ENCODE measurements at regions not wholly inside any gene's neighbourhood (a gene's known extent, or its start where the extent isn't known, plus 50 kb on each side); places are given as distances from the start of the nearest gene placed in this dataset.

- peaks cover 0 to 12% (median 1%) of the 10 kb centered on the region in 4 donors for H3K4me1 ChIP-seq
- H3K27me3 ChIP-seq, result no peaks in the 10 kb centered on the region
- peak; percentile 59 to 68 (median 66) for ATAC-seq
- intact Hi-C loops (cut with DNase I), result loop anchor here in 1 of 2 donors (10.0 kb wide), 1 partner anchor 63 kb away; no protein-coding TSS in a partner anchor
- H3K36me3 ChIP-seq, result no peaks in the 10 kb centered on the region
- H3K9me3 ChIP-seq, result no peaks in the 10 kb centered on the region
- TF ChIP-seq POLR2A (IDR thresholded peaks at IDR 0.05), result no peak
- no peak for TF ChIP-seq CTCF (IDR thresholded peaks at IDR 0.05)
- no peak overlapping the region for H3K27ac ChIP-seq
- 25% methylated on average over 6 of the region's 6 CpGs for WGBS (ENCODE audit: insufficient coverage, low coverage, low lambda C conversion rate, missing lambda C conversion rate)
- H3K4me3 ChIP-seq, result no peak overlapping the region
- DNase-seq, result peak in 1 of 3 donors; percentile 36
These were observed 66.8 kb upstream of the ABL1 start for GRCh38 chr9:130768265-130768664.

DNA sequence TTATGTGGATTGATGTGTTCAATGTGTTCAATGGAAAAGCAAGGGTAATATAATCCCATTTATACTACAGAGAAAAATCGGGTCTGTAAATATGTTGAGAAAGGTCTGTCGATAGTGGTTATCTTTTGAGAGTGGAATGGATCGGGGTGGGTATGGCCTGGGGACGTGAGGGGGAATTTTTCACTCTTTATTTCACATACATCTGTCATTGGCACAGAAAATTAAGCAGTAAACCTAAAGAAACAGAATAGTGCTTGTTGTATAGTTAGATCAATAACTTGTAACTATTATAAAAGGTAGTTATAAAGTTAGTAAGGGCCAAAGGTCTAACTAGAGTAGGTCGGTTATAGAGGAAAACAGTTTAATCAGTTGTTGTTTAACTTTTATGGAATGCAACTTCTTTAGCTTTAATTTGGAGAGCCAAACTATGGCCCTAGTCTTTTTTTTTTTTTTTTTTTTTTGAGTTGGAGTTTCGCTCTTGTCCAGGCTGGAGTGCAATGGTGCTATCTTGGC lies 66.1 kb upstream of the ABL1 start:
- intact Hi-C loops (cut with DNase I), result loop anchor here in 1 of 2 donors (10.0 kb wide), 1 partner anchor 64 kb away; no protein-coding TSS in a partner anchor
- H3K27me3 ChIP-seq, result no peaks in the 10 kb centered on the region
- no peak overlapping the region for H3K4me3 ChIP-seq
- ATAC-seq (peak in 2 of 4 donors; percentile 10 to 22), DNase-seq (no peak)
- H3K27ac ChIP-seq, result no peak overlapping the region
- TF ChIP-seq POLR2A (IDR thresholded peaks at IDR 0.05) (no peak), CTCF (IDR thresholded peaks at IDR 0.05) (no peak)
- H3K9me3 ChIP-seq, result no peaks in the 10 kb centered on the region
- H3K36me3 ChIP-seq, result no peaks in the 10 kb centered on the region
- WGBS (ENCODE audit: insufficient coverage, low coverage, low lambda C conversion rate, missing lambda C conversion rate), result 29% methylated on average over 6 of the region's 6 CpGs
- H3K4me1 ChIP-seq, result peaks cover 0 to 12% (median 1%) of the 10 kb centered on the region in 4 donors

DNA sequence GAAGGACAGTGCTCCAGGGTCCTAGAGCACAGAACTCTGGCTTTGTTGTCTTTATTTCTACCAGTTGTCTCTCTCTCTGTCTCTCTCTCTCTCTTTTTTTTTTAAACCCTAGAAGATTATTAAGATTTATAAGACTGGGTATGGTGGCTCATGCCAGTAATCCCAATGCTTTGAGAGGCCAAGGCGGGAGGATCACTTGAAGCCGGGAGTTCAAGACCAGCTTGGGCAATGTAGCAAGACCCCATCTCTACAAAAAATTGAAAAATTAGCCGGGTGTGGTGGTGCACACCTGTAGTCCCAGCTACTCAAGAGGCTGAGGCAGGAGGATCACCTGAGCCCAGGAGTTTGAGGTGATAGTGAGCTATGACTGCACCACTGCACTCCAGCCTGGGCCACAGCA lies 65.0 kb upstream of the ABL1 start:
- intact Hi-C loops (cut with DNase I), result loop anchor here (5.0 to 10.0 kb wide), 2 partner anchors 92 to 95 kb away; no protein-coding TSS in a partner anchor
- Histone ChIP-seq H3K27me3 (no peaks in the 10 kb centered on the region), H3K36me3 (no peaks in the 10 kb centered on the region), H3K4me1 (peaks cover 0 to 12% (median 1%) of the 10 kb centered on the region in 4 donors), H3K4me3 (no peak overlapping the region), H3K27ac (no peak overlapping the region), H3K9me3 (no peaks in the 10 kb centered on the region)
- no peak for DNase-seq
- TF ChIP-seq POLR2A (IDR thresholded peaks at IDR 0.05), result no peak
- TF ChIP-seq CTCF (IDR thresholded peaks at IDR 0.05), result no peak
- 96% methylated on average over 3 of the region's 3 CpGs for WGBS (ENCODE audit: insufficient coverage, low coverage, low lambda C conversion rate, missing lambda C conversion rate)
- ATAC-seq, result no peak

GRCh38 chr9:130770679-130771442 lies 64.2 kb upstream of the ABL1 start:
- Histone ChIP-seq H3K4me1 (peaks cover 0 to 12% (median 0%) of the 10 kb centered on the region in 4 donors), H3K9me3 (no peaks in the 10 kb centered on the region), H3K27ac (no peak overlapping the region), H3K36me3 (no peaks in the 10 kb centered on the region), H3K27me3 (no peaks in the 10 kb centered on the region), H3K4me3 (no peak overlapping the region)
- intact Hi-C loops (cut with DNase I), result loop anchor here (5.0 to 10.0 kb wide), 2 partner anchors 91 to 94 kb away; no protein-coding TSS in a partner anchor
- TF ChIP-seq POLR2A (IDR thresholded peaks at IDR 0.05) (no peak), CTCF (IDR thresholded peaks at IDR 0.05) (peak; percentile 52 to 63 (median 61))
- ATAC-seq (peak; percentile 71 to 76 (median 74)), DNase-seq (no peak)
- 54% methylated on average over 2 of the region's 2 CpGs for WGBS (ENCODE audit: insufficient coverage, low coverage, low lambda C conversion rate, missing lambda C conversion rate)

Measured in right lobe of liver (tissue), 6 donors.